Fibroblast of pulmonary artery (primary cell): ENCODE measurements at regions not wholly inside any gene's neighbourhood (a gene's known extent, or its start where the extent isn't known, plus 50 kb on each side); places are given as distances from the start of the nearest gene placed in this dataset.

Experiments
- DNase-seq: peaks from one replicate; pipeline ENCODE4 v3.0.0-alpha.2; 2010; ENCODE audit warnings: low read depth
- H3K4me3 ChIP-seq: replicated peaks from 2 replicates; pipeline ENCODE4 v1.5.1; 2011; ENCODE audit warnings: low read depth, mild to moderate bottlenecking, control low read depth, low read length, moderate library complexity
- CTCF ChIP-seq: IDR thresholded peaks from 2 replicates; pipeline ENCODE4 v1.5.1; 2011; ENCODE audit warnings: mild to moderate bottlenecking, control low read depth, low read length, inconsistent platforms; ENCODE audit errors: missing control alignments

GRCh38 chr3:99199021-99199420, 297.5 kb upstream of the DCBLD2 start:
- no peak overlapping the region for H3K4me3 ChIP-seq
- TF ChIP-seq CTCF = no peak
- no peak for DNase-seq

- no peak overlapping the region for H3K4me3 ChIP-seq
- no peak for DNase-seq
- TF ChIP-seq CTCF = no peak
These were observed 289.7 kb upstream of the DCBLD2 start for GRCh38 chr3:99191186-99191585.

GRCh38 chr3:99188936-99189335, 287.4 kb upstream of the DCBLD2 start:
- DNase-seq = no peak
- no peak overlapping the region for H3K4me3 ChIP-seq
- TF ChIP-seq CTCF = no peak

- no peak for DNase-seq
- TF ChIP-seq CTCF = no peak
- H3K4me3 ChIP-seq = no peak overlapping the region
These were observed 284.5 kb upstream of the DCBLD2 start for GRCh38 chr3:99186016-99186415.

GRCh38 chr3:99176169-99176964, 274.9 kb upstream of the DCBLD2 start:
- H3K4me3 ChIP-seq = no peak overlapping the region
- TF ChIP-seq CTCF = no peak
- DNase-seq = no peak

DNA sequence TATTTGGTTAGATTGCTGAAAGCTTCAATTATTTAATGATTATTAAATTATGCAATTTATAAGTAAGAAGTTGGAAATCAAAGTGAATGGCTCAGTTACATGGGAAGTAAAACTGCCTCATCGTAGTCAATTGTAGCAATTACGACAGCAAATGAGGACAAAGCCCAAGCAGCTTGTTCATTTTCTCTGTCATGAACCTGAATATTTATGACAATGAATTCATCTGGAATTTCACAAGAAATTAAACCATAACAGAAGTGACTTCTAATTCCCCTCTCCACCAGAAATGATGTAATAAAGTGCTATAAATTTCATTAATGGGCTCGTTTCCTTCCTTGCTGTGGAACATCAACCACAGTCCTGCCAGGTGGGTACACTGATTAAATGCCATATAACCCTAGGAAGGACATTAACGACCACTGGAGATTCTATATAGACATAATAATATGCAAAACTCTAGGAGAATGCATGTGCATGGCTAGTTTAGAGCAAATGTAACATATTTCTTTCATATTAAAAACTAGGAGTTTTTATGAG, 273.8 kb upstream of the DCBLD2 start:
- TF ChIP-seq CTCF = no peak
- no peak overlapping the region for H3K4me3 ChIP-seq
- no peak for DNase-seq
